H9 (cell line): ENCODE measurements at regions not wholly inside any gene's neighbourhood (a gene's known extent, or its start where the extent isn't known, plus 50 kb on each side); places are given as distances from the start of the nearest gene placed in this dataset.

ENCODE experiments used
- DNase-seq: peaks from one replicate; pipeline ENCODE4 v3.0.0-alpha.2; 2017
- H2AFZ ChIP-seq: one replicate; pipeline ENCODE4 v1.6.1; 2013; ENCODE audit warnings: mild to moderate bottlenecking, low read length, control low read depth, moderate library complexity
- H2AK5ac ChIP-seq: 2 replicates; pipeline ENCODE4 v1.6.1; 2013; ENCODE audit warnings: low read length, control low read depth, mixed read lengths; ENCODE audit not compliant: insufficient read length
- H2BK120ac ChIP-seq: one replicate; pipeline ENCODE4 v1.6.1; 2013; ENCODE audit warnings: low read depth, mild to moderate bottlenecking, low read length, control low read depth, inconsistent platforms; ENCODE audit not compliant: poor library complexity, severe bottlenecking
- H2BK12ac ChIP-seq: 2 replicates; pipeline ENCODE4 v1.6.1; 2013; ENCODE audit warnings: low read length, control low read depth, mixed read lengths, low read depth; ENCODE audit not compliant: insufficient read length
- H2BK15ac ChIP-seq: 2 replicates; pipeline ENCODE4 v1.6.1; 2013; ENCODE audit warnings: low read depth, low read length, control low read depth
- H2BK20ac ChIP-seq: one replicate; pipeline ENCODE4 v1.6.1; 2013; ENCODE audit warnings: low read depth, mild to moderate bottlenecking, low read length, control low read depth, inconsistent platforms; ENCODE audit not compliant: poor library complexity, severe bottlenecking
- H2BK5ac ChIP-seq: 2 replicates; pipeline ENCODE4 v1.6.1; 2013; ENCODE audit warnings: low read length, control low read depth, mixed read lengths; ENCODE audit not compliant: insufficient read length
- H3K14ac ChIP-seq: 2 replicates; pipeline ENCODE4 v1.6.1; 2013; ENCODE audit warnings: low read length, control low read depth; ENCODE audit not compliant: insufficient read depth
- H3K18ac ChIP-seq: 2 replicates; pipeline ENCODE4 v1.6.1; 2013; ENCODE audit warnings: low read depth, mild to moderate bottlenecking, mixed read lengths, low read length, control low read depth; ENCODE audit not compliant: insufficient read length
- H3K23ac ChIP-seq: 2 replicates; pipeline ENCODE4 v1.6.1; 2013; ENCODE audit warnings: low read length, control low read depth, mixed read lengths, low read depth; ENCODE audit not compliant: insufficient read length
- H3K23me2 ChIP-seq: 2 replicates; pipeline ENCODE4 v1.6.1; 2013; ENCODE audit warnings: low read depth, mild to moderate bottlenecking, mixed read lengths, low read length, control low read depth; ENCODE audit not compliant: insufficient read length, poor library complexity, severe bottlenecking
- H3K27ac ChIP-seq: 2 replicates; pipeline ENCODE4 v1.5.1; 2013; ENCODE audit warnings: low read length, control low read depth, mixed read lengths, low read depth; ENCODE audit not compliant: insufficient read length
- H3K27me3 ChIP-seq: 2 replicates; pipeline ENCODE4 v1.6.1; 2013; ENCODE audit warnings: low read length, control low read depth, inconsistent platforms; ENCODE audit not compliant: insufficient read depth
- H3K4ac ChIP-seq: 2 replicates; pipeline ENCODE4 v1.6.1; 2013; ENCODE audit warnings: low read depth, mild to moderate bottlenecking, control low read depth, inconsistent platforms, low read length, moderate library complexity
- H3K4me1 ChIP-seq: 2 replicates; pipeline ENCODE4 v1.6.1; 2013; ENCODE audit warnings: low read length, control low read depth, inconsistent platforms; ENCODE audit not compliant: insufficient read depth
- H3K4me2 ChIP-seq: 2 replicates; pipeline ENCODE4 v1.6.1; 2013; ENCODE audit warnings: low read length, control low read depth, mixed read lengths; ENCODE audit not compliant: insufficient read length, insufficient read depth
- H3K56ac ChIP-seq: 2 replicates; pipeline ENCODE4 v1.6.1; 2013; ENCODE audit warnings: low read depth, mild to moderate bottlenecking, mixed read lengths, low read length, control low read depth; ENCODE audit not compliant: insufficient read length
- H3K79me1 ChIP-seq: 2 replicates; pipeline ENCODE4 v1.6.1; 2013; ENCODE audit warnings: low read depth, mild to moderate bottlenecking, moderate library complexity, low read length, control low read depth, inconsistent platforms; ENCODE audit not compliant: insufficient read depth, poor library complexity, severe bottlenecking
- H3K79me2 ChIP-seq: 2 replicates; pipeline ENCODE4 v1.6.1; 2013; ENCODE audit warnings: low read length, control low read depth, inconsistent platforms; ENCODE audit not compliant: insufficient read depth
- H3K9ac ChIP-seq: 2 replicates; pipeline ENCODE4 v1.6.1; 2013; ENCODE audit warnings: low read length, control low read depth, mixed read lengths; ENCODE audit not compliant: insufficient read length; ENCODE audit errors: extremely low read depth
- H3K9me3 ChIP-seq: one replicate; pipeline ENCODE4 v1.6.1; 2013; ENCODE audit warnings: low read depth, low read length, inconsistent platforms; ENCODE audit not compliant: control insufficient read depth
- H3T11ph ChIP-seq: one replicate; pipeline ENCODE4 v1.6.1; 2013; ENCODE audit warnings: mild to moderate bottlenecking, low read length, control low read depth, inconsistent platforms
- H4K20me1 ChIP-seq: one replicate; pipeline ENCODE4 v1.6.1; 2013; ENCODE audit not compliant: control insufficient read depth, insufficient read length, insufficient read depth
- H4K5ac ChIP-seq: 2 replicates; pipeline ENCODE4 v1.6.1; 2013; ENCODE audit warnings: low read depth, mild to moderate bottlenecking, mixed read lengths, low read length, control low read depth; ENCODE audit not compliant: insufficient read length
- H4K8ac ChIP-seq: replicated peaks from 2 replicates; pipeline ENCODE4 v1.6.1; 2013; ENCODE audit warnings: low read length, control low read depth, mixed read lengths, low read depth; ENCODE audit not compliant: insufficient read length
- H4K91ac ChIP-seq: 2 replicates; pipeline ENCODE4 v1.6.1; 2013; ENCODE audit warnings: low read depth, mild to moderate bottlenecking, moderate library complexity, mixed read lengths, low read length, control low read depth; ENCODE audit not compliant: insufficient read length
- H3K27ac Mint-ChIP-seq, 3 experiments: 2 replicates in 2 of 3; 3 replicates in 1 of 3; pipeline ENCODE4 v1.8.0; 2020 to 2021; ENCODE audit warnings: mixed read lengths in 3 of 3, mild to moderate bottlenecking in 1 of 3, moderate library complexity in 1 of 3
- H3K27me3 Mint-ChIP-seq: 2 replicates; pipeline ENCODE4 v1.8.0; 2021; ENCODE audit warnings: low read depth, mild to moderate bottlenecking, moderate library complexity, mixed read lengths
- H3K36me3 Mint-ChIP-seq, 3 experiments: 2 replicates in 2 of 3; 3 replicates in 1 of 3; pipeline ENCODE4 v1.8.0; 2020 to 2021; ENCODE audit warnings: low read depth in 3 of 3, mixed read lengths in 3 of 3; ENCODE audit not compliant: insufficient read depth in 1 of 3
- H3K4me1 Mint-ChIP-seq, 2 experiments: 2 replicates each; pipeline ENCODE4 v1.8.0; 2020; ENCODE audit warnings: mixed read lengths in 2 of 2
- H3K4me3 Mint-ChIP-seq, 2 experiments: 2 replicates in 1 of 2; 3 replicates in 1 of 2; pipeline ENCODE4 v1.8.0; 2020 to 2021; ENCODE audit warnings: mild to moderate bottlenecking in 2 of 2, mixed read lengths in 2 of 2, moderate library complexity in 1 of 2
- H3K9me3 Mint-ChIP-seq, 2 experiments: 2 replicates in 1 of 2; 3 replicates in 1 of 2; pipeline ENCODE4 v1.8.0; 2020; ENCODE audit warnings: mild to moderate bottlenecking in 2 of 2, mixed read lengths in 2 of 2, moderate library complexity in 1 of 2
- WGBS: extraction: QIAGEN DNeasy Blood & Tissue Kit; methylation state at CpG from one replicate; pipeline ENCODE4 v1.1.7; 2013; ENCODE audit warnings: missing lambda C conversion rate, low lambda C conversion rate, mixed read lengths; ENCODE audit not compliant: insufficient read length; ENCODE audit errors: extremely low coverage; 5-methylcytosine and 5-hydroxymethylcytosine counted together
- TF ChIP-seq, protein P1 (sequence below): fragments of 200-600 bp; sonication (generic); conservative IDR thresholded peaks from 3 replicates; pipeline ENCODE4 v1.8.0; 2021; ENCODE audit warnings: antibody characterized with exemption, mild to moderate bottlenecking

DNA sequence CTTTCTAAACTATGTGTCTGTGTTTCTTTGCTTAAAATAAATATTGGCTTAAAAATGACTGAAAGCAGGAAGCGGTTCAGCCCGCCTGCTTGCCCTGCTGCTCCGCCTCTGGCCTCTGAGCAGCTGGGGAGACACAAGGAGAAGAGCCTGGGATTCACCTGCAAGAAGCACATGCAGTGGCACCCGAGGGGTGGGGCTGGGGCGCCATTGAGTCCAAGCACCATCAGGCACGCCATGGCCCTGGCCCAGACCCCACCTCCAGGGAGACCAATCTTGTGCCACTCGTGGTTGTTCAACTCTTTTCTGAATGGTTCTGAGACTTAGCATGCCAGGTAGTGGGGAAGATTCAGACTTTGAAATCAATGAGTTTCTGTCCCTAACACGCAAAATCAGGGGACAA is 495.5 kb upstream of the MYT1L start:
- no peak overlapping the region for H2AK5ac ChIP-seq
- no peak overlapping the region for H2BK15ac ChIP-seq
- no peak overlapping the region for H3K4ac ChIP-seq
- Mint-ChIP-seq H3K27me3 (peaks cover 4% of the 10 kb centered on the region), H3K4me1 (peaks cover 3 to 5% of the 10 kb centered on the region in 2 experiments), H3K27ac (no peak overlapping the region), H3K36me3 (no peaks in the 10 kb centered on the region), H3K9me3 (peaks cover under 1 to 16% of the 10 kb centered on the region in 2 experiments), H3K4me3 (no peak overlapping the region)
- no peak overlapping the region for H3K18ac ChIP-seq
- H3K56ac ChIP-seq, result no peak overlapping the region
- H4K5ac ChIP-seq, result no peak overlapping the region
- TF ChIP-seq, protein P1, sequence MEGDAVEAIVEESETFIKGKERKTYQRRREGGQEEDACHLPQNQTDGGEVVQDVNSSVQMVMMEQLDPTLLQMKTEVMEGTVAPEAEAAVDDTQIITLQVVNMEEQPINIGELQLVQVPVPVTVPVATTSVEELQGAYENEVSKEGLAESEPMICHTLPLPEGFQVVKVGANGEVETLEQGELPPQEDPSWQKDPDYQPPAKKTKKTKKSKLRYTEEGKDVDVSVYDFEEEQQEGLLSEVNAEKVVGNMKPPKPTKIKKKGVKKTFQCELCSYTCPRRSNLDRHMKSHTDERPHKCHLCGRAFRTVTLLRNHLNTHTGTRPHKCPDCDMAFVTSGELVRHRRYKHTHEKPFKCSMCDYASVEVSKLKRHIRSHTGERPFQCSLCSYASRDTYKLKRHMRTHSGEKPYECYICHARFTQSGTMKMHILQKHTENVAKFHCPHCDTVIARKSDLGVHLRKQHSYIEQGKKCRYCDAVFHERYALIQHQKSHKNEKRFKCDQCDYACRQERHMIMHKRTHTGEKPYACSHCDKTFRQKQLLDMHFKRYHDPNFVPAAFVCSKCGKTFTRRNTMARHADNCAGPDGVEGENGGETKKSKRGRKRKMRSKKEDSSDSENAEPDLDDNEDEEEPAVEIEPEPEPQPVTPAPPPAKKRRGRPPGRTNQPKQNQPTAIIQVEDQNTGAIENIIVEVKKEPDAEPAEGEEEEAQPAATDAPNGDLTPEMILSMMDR, result no peak
- H2BK20ac ChIP-seq, result no peak overlapping the region
- H4K20me1 ChIP-seq, result no peaks in the 10 kb centered on the region
- H3K23ac ChIP-seq, result no peak overlapping the region
- H2BK5ac ChIP-seq, result no peak overlapping the region
- H3K27me3 ChIP-seq, result no peaks in the 10 kb centered on the region
- H4K91ac ChIP-seq, result no peak overlapping the region
- no peak overlapping the region for H4K8ac ChIP-seq
- H2BK12ac ChIP-seq, result no peak overlapping the region
- H2AFZ ChIP-seq, result no peak overlapping the region
- no peak overlapping the region for H3K9ac ChIP-seq
- no peaks in the 10 kb centered on the region for H3K79me1 ChIP-seq
- no peak overlapping the region for H3K27ac ChIP-seq
- H3K23me2 ChIP-seq, result no peaks in the 10 kb centered on the region
- H3K9me3 ChIP-seq, result no peaks in the 10 kb centered on the region
- no peak overlapping the region for H3T11ph ChIP-seq
- no peak overlapping the region for H3K4me2 ChIP-seq
- no peaks in the 10 kb centered on the region for H3K4me1 ChIP-seq
- H3K14ac ChIP-seq, result no peak overlapping the region
- DNase-seq, result peak; percentile 10
- H2BK120ac ChIP-seq, result no peak overlapping the region
- WGBS, result no CpG with 5 or more reads among the region's 8 CpGs
- H3K79me2 ChIP-seq, result no peaks in the 10 kb centered on the region
